ENCODE measurements at regions not wholly inside any gene's neighbourhood (a gene's known extent, or its start where the extent isn't known, plus 50 kb on each side); places are given as distances from the start of the nearest gene placed in this dataset.
"Not testable (repeated sequence)": the region's sequence is repeated elsewhere in the genome, so short reads cannot be mapped to it uniquely, and the experiment has no call there.

DNA sequence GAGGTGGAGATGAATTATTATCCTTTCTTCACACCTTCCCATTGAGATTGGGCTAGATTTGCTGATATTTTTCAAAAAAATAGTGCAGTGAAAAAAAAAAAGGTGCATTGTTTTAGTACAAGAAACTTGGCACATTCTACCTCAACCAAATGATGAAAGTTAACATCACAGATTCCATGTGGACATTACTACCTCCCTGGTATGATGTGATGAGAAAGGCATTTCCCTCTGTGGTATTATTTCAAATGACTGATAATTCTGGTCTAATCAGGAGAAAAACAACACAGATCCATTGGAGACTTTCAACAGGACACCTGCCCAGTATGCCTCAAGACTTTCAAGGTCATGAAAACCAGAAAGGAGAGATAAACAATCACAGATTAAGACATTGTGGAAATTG, 313.4 kb downstream of the BCHE start:
- H3K9me3 Mint-ChIP-seq, result peaks cover 0 to 17% (median 3%) of the 10 kb centered on the region in 7 donors
- H3K36me3 Mint-ChIP-seq, result no peaks in the 10 kb centered on the region
- H3K4me3 Mint-ChIP-seq, result no peak overlapping the region
- H3K27me3 Mint-ChIP-seq, result no peaks in the 10 kb centered on the region
- DNase-seq, result no peak
- H3K27ac Mint-ChIP-seq, result no peak overlapping the region
- H3K4me1 Mint-ChIP-seq, result no peaks in the 10 kb centered on the region
- ATAC-seq (ENCODE audit: low read depth in 2 of 2), result no peak

DNA sequence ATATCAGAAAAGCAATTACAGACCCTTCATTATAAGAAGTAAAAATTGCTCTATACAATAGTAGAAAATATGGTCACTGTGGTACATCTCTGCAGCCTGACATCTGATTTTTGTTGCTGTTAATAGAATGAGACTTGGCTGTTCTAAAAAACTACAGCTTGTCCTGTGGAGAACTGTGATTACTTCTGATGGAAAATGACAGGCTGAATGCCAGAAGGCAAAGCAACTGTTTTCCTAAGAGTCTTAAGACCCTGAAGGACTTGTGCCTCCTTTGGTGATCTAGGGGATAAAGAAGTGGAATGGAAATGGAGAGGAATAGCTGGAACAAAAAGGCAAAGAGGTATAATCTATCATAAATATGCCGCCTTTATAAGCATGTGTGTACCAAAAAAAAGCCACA, 314.8 kb downstream of the BCHE start:
- DNase-seq, result no peak
- Mint-ChIP-seq H3K36me3 (no peaks in the 10 kb centered on the region), H3K27ac (no peak overlapping the region)

DNA sequence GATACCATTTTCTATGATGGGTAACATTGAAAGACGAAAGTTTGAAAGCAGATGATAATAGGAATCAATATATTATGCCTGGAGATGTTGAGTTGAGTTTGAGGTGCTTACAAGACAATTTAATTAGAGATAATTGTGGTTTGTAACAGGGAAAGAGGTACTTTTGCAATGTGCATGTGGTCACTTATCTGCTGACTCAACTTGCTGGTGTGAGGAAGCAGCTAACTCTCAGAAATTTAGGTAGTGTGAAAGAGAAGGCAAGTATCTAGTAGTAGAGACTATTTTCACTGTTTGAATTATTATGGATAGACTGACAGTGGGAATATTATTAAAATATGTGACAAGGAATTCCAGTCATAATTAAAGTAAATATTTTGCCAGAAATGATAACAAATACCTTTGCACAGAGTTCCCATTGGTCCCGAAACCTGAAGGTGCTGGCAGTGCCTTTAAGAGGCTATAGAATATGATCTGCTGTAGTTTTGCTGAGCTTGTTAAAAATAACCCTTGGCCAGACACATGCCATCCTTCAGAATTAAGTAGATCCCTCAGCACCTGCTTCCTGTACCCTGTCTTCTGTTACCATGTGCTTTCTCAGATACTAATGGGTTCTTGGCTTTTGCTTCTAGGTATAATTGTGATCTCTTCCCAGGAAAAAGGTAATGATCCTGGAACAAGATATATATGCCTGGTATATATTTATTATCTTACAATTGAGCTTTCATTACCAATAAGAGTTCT, 315.9 kb downstream of the BCHE start:
- no peak for ATAC-seq (ENCODE audit: low read depth in 2 of 2)
- peaks cover 0 to 18% (median 3%) of the 10 kb centered on the region in 7 donors for H3K9me3 Mint-ChIP-seq
- H3K4me1 Mint-ChIP-seq, result no peaks in the 10 kb centered on the region
- H3K27ac Mint-ChIP-seq, result no peak overlapping the region
- H3K27me3 Mint-ChIP-seq, result no peaks in the 10 kb centered on the region
- H3K4me3 Mint-ChIP-seq, result no peak overlapping the region
- no peak for DNase-seq
- H3K36me3 Mint-ChIP-seq, result no peaks in the 10 kb centered on the region

More for the DNA sequence above, 314.8 kb downstream of the BCHE start:
- Mint-ChIP-seq H3K4me1 (no peaks in the 10 kb centered on the region), H3K4me3 (no peak overlapping the region), H3K9me3 (peaks cover 0 to 18% (median 3%) of the 10 kb centered on the region in 7 donors), H3K27me3 (no peaks in the 10 kb centered on the region)
- ATAC-seq (ENCODE audit: low read depth in 2 of 2), result no peak

DNA sequence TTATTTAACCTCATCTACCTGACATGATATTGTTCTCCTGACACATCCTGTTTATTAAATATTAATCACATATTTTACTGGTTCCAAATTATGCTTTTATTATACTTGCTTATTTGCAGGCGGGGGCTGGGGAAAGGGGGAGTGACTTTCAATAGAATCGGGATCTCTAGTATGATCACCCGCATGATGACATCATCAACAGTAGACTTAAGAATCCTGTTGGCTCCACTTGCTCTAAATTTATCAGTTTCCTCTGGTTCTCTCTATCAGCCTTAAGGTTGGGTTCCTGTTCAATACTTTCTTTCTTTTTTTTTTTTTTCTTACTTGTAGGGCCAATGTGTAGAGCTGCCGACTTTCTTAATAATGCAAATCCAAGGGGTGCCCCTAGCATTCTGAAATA, 317.5 kb downstream of the BCHE start:
- DNase-seq (no peak), ATAC-seq (ENCODE audit: low read depth in 2 of 2) (no peak)
- Mint-ChIP-seq H3K9me3 (peaks cover 0 to 15% (median 3%) of the 10 kb centered on the region in 7 donors), H3K27ac (no peak overlapping the region), H3K4me1 (no peaks in the 10 kb centered on the region), H3K36me3 (no peaks in the 10 kb centered on the region), H3K27me3 (no peaks in the 10 kb centered on the region), H3K4me3 (no peak overlapping the region)

DNA sequence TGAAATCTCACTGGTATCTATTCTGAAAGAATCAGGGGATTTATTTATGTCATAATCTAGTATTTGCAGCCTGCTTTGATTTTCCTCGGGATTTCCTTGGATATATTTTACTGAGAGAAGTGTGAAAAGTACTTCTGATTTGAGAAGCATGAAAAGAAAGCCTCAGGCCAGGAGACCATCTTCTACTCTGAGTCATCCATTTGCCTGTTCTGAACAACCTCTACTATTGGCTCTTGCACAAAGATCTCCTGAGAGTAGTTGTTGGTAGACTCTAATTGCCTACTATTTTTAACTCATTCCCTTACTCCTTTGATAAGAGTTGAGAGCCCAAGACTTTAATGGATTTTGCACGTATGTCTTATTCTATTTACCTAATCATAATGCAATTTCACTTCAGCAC, 318.9 kb downstream of the BCHE start:
- ATAC-seq (ENCODE audit: low read depth in 2 of 2) (no peak), DNase-seq (no peak)
- H3K9me3 Mint-ChIP-seq, result peaks cover 0 to 19% (median 5%) of the 10 kb centered on the region in 7 donors
- H3K36me3 Mint-ChIP-seq, result no peaks in the 10 kb centered on the region
- H3K27ac Mint-ChIP-seq, result no peak overlapping the region
- no peak overlapping the region for H3K4me3 Mint-ChIP-seq
- no peaks in the 10 kb centered on the region for H3K27me3 Mint-ChIP-seq
- H3K4me1 Mint-ChIP-seq, result no peaks in the 10 kb centered on the region

DNA sequence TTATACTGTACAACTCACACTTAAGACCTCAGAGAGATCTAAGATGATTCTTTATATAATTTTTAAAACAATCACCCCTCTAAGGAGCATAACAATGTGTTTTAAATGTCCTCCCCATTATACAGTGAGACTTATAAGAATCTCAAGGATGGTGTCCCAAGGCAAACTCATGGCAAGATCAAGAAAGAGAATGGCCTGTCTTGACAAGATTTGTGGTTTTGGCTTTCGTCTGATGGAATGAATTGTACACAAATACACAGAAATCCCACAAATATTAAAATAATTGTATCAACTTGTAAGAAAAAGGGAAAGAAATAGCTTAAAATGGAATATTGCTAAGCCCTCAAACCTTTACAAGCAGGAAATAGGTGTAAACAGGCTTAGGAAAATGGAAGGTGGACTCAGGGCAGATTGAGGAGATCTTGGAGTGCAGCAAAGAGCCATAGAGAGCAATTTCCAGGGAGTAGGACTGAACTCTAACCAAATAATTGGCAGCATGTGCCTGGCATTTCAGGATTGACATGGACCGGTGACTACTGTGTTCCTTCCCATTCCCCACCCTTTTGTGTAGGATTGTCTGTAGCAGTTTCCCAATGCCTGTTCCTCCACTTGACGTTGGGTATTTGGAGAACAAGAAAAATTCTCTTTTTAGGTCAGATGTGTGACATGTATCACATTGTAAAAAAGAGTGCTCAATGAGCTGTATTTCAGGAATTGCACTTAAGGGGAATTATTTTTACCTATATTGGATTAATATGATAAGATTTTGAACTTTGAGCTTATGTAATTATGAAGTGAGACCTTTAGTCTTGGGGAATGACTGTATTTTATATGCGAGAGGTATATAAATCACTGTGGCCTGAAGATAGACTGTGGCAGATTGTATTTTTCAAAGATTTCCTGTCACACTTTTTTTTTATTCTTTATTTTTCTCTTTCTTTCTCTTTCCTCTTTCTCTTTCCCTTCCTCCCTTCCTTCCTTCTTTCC, 317.8 kb upstream of the SLITRK3 start:
- no peak for DNase-seq
- Mint-ChIP-seq H3K4me1 (no peaks in the 10 kb centered on the region), H3K36me3 (no peaks in the 10 kb centered on the region), H3K27ac (no peak overlapping the region), H3K27me3 (no peaks in the 10 kb centered on the region), H3K9me3 (peaks cover 0 to 16% (median 7%) of the 10 kb centered on the region in 7 donors), H3K4me3 (no peak overlapping the region)
- no peak for ATAC-seq (ENCODE audit: low read depth in 2 of 2)

DNA sequence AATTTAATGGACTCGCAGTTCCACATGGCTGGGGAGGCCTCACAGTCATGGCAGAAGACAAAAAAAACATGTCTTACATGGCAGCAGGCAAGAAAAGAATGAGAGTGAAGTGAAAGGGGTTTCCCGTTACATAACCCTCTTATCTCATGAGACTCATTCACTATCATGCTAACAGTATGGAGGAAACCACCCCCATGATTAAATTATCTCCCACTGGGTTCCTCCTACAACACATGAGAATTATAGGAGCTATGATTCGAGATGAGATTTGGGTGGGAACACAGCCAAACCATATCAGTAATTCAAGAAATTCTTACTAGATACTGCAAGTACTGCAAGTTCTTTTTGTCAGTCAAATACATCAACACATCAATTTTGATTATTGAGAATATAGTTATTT, 311.4 kb upstream of the SLITRK3 start:
- no peak overlapping the region for H3K27ac Mint-ChIP-seq
- no peak overlapping the region for H3K4me3 Mint-ChIP-seq
- no peak for ATAC-seq (ENCODE audit: low read depth in 2 of 2)
- H3K36me3 Mint-ChIP-seq, result no peaks in the 10 kb centered on the region
- DNase-seq, result no peak
- no peaks in the 10 kb centered on the region for H3K27me3 Mint-ChIP-seq
- no peaks in the 10 kb centered on the region for H3K4me1 Mint-ChIP-seq
- peaks cover 0 to 16% (median 5%) of the 10 kb centered on the region in 7 donors for H3K9me3 Mint-ChIP-seq

DNA sequence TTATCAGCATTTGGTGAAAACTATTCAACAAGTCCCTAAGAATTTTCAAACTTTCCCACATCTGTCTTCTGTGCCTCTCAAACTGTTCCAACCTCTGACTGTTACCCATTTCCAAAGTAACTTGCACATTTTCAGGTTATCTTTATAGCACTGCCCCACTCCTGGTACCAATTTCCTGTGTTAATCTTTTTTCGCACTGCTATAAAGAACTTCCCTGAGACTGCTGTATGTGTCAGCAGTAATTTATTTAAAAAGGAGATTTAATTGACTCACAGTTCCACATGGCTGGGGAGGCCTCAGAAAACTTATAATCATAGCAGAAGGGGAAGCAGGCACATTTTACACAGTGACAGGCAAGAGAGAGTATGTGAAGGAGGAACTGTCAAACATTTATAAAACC, 310.9 kb upstream of the SLITRK3 start:
- no peaks in the 10 kb centered on the region for H3K36me3 Mint-ChIP-seq
- H3K27ac Mint-ChIP-seq, result no peak overlapping the region
- H3K4me3 Mint-ChIP-seq, result no peak overlapping the region
- H3K27me3 Mint-ChIP-seq, result no peaks in the 10 kb centered on the region
- ATAC-seq (ENCODE audit: low read depth in 2 of 2) (no peak), DNase-seq (no peak)
- H3K9me3 Mint-ChIP-seq, result peaks cover 0 to 13% (median 3%) of the 10 kb centered on the region in 7 donors
- H3K4me1 Mint-ChIP-seq, result no peaks in the 10 kb centered on the region

DNA sequence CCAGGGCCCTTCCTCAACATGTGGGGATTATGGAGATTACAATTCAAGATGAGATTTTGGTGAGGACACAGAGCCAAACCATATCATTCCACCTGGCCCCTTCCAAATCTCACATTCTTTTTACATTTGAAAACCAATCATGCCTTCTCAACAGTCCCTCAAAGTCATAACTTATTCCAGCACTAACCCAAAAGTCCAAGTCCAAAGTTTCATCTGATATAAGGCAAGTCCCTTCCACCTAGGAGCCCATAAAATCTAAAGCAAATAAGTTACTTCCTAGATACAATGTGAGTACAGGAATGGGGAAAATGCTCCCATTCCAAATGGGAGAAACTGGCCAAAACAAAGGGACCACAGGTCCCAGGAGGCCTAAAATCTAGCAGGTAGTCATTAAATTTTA, 309.5 kb upstream of the SLITRK3 start:
- no peak overlapping the region for H3K4me3 Mint-ChIP-seq
- no peak for DNase-seq
- no peak for ATAC-seq (ENCODE audit: low read depth in 2 of 2)
- no peaks in the 10 kb centered on the region for H3K27me3 Mint-ChIP-seq
- H3K27ac Mint-ChIP-seq, result no peak overlapping the region
- no peaks in the 10 kb centered on the region for H3K4me1 Mint-ChIP-seq
- no peaks in the 10 kb centered on the region for H3K36me3 Mint-ChIP-seq
- H3K9me3 Mint-ChIP-seq, result peaks cover 0 to 10% (median 3%) of the 10 kb centered on the region in 7 donors

DNA sequence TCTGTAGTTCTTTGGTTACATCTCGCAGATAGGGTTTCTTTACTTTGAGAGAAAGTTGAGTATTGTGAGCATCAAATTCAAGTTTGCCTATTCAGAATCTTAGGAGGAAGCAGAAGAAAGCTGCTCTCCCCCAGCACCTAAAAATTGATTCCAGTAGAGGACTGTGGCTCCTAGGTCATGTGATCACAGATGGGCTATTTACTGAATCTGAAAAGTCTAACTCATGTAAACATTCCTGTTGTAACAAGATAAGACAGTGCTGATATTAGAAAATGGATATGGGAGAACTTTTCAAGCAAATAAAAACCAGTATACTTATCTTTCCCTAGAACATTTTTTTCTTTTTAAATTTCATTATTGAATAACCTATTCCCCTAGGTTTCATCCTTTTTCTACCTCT, 308.4 kb upstream of the SLITRK3 start:
- H3K4me1 Mint-ChIP-seq, result no peaks in the 10 kb centered on the region
- no peaks in the 10 kb centered on the region for H3K36me3 Mint-ChIP-seq
- no peak for DNase-seq
- H3K4me3 Mint-ChIP-seq, result no peak overlapping the region
- H3K27ac Mint-ChIP-seq, result no peak overlapping the region
- no peak for ATAC-seq (ENCODE audit: low read depth in 2 of 2)
- peaks cover 0 to 8% (median 4%) of the 10 kb centered on the region in 7 donors for H3K9me3 Mint-ChIP-seq
- H3K27me3 Mint-ChIP-seq, result no peaks in the 10 kb centered on the region

DNA sequence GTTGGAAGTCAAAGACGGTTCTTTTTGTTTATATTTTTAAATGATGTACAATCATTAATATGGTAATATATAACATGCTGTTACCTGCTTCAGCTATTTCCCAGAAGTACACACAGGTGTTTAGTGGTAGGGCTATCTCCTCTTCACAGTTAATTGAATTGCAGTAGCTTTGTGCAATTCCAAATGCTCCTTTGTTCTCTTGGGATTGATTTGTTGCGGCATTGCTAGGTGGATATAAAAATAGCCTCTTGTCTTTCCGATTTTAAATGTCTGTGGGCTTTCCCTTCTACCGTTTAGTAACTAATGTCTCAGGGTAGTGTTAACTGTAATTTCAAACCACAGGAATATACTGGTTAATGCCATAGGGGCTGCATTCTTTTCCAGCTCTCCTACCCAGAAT, 307.6 kb upstream of the SLITRK3 start:
- H3K27ac Mint-ChIP-seq, result no peak overlapping the region
- ATAC-seq (ENCODE audit: low read depth in 2 of 2), result no peak
- H3K27me3 Mint-ChIP-seq, result no peaks in the 10 kb centered on the region
- no peak for DNase-seq
- peaks cover 0 to 9% (median 5%) of the 10 kb centered on the region in 7 donors for H3K9me3 Mint-ChIP-seq
- no peak overlapping the region for H3K4me3 Mint-ChIP-seq
- H3K36me3 Mint-ChIP-seq, result no peaks in the 10 kb centered on the region
- no peaks in the 10 kb centered on the region for H3K4me1 Mint-ChIP-seq

DNA sequence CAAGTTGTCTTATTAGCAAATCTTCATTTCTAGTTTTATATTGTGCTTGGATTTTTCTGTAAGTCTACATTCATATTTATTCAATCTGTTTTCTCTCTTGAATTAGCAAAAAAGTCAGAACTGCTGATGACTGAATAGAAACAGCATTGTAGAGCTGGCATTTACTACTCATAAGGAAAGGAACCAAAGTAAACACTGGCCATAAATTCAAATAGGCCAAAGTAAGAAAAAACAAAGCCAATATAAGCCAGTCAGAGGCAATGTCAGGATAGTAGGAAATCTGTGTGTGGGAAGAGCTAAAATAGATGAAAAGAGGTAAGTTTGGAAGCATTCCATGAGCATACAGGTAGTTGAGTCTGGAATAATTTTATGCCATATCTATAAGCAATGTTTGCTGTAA, 307.2 kb upstream of the SLITRK3 start:
- ATAC-seq (ENCODE audit: low read depth in 2 of 2) (no peak), DNase-seq (no peak)
- Mint-ChIP-seq H3K4me3 (no peak overlapping the region), H3K36me3 (no peaks in the 10 kb centered on the region), H3K9me3 (peaks cover 0 to 14% (median 5%) of the 10 kb centered on the region in 7 donors), H3K4me1 (no peaks in the 10 kb centered on the region), H3K27me3 (no peaks in the 10 kb centered on the region), H3K27ac (no peak overlapping the region)

DNA sequence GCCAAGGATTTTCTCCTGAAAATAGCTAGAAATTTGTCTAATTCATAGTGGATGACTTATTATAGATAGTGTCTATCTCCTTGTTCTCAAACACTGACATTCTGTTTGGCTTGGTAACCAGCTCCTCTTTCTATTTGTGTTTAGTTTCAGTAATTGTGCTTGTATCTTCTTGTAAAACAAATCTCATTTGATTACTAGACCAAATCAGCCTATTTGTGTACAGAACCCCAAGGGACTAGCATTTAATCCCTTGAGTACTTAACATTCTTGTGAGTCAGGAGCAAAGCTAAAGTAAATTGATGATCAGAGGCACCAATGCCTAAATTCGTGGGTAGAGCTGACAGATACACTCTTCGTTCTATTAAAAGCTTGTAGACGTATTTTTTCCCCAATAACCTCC, 306.5 kb upstream of the SLITRK3 start:
- Mint-ChIP-seq H3K36me3 (no peaks in the 10 kb centered on the region), H3K27me3 (no peaks in the 10 kb centered on the region), H3K4me1 (no peaks in the 10 kb centered on the region), H3K4me3 (no peak overlapping the region), H3K27ac (no peak overlapping the region), H3K9me3 (peaks cover 1 to 14% (median 6%) of the 10 kb centered on the region in 7 donors)
- no peak for DNase-seq
- no peak for ATAC-seq (ENCODE audit: low read depth in 2 of 2)

DNA sequence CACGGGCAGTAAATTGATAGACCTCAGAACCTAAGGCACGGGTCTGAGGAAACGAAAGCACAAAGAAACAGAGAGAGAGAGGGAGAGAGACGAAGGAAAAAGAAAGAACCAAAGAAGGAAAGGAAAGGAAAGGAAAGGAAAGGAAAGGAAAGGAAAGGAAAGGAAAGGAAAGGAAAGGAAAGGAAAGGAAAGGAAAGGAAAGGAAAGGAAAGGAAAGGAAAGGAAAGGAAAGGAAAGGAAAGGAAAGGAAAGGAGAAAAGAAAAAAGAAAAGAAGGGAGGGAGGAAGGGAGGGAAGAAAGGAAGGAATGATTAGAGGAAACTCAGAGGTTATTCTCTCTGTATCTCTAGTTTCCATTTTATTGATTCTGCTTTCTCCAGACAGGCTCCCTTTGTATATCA, 302.6 kb upstream of the SLITRK3 start:
- H3K27ac Mint-ChIP-seq; H3K27me3 Mint-ChIP-seq; ATAC-seq (ENCODE audit: low read depth in 2 of 2); H3K9me3 Mint-ChIP-seq; H3K36me3 Mint-ChIP-seq; H3K4me3 Mint-ChIP-seq; DNase-seq; H3K4me1 Mint-ChIP-seq: not testable (repeated sequence)
